OCI-LY7 (cell line): ENCODE measurements at regions not wholly inside any gene's neighbourhood (a gene's known extent, or its start where the extent isn't known, plus 50 kb on each side); places are given as distances from the start of the nearest gene placed in this dataset.
"Not testable (repeated sequence)": the region's sequence is repeated elsewhere in the genome, so short reads cannot be mapped to it uniquely, and the experiment has no call there.

Source experiments
- BruUV-seq: library from RNA; stranded (reverse); fragments of 400-500 nt; replicated peaks from 2 replicates; lab custom pipeline; 2021; lab: Mats Ljungman, UMichigan
- CTCF ChIA-PET: fragments of 300-600 bp; sonication (Branson Sonifier 250); formaldehyde crosslinking; loops from one replicate; lab custom pipeline; 2022; ENCODE audit warnings: antibody characterized with exemption; ENCODE audit not compliant: unreplicated experiment; lab: Charles Lee
- POLR2A ChIA-PET: fragments of 300-600 bp; sonication (Branson Sonifier 250); formaldehyde crosslinking; loops from one replicate; lab custom pipeline; 2022; ENCODE audit warnings: antibody characterized with exemption; lab: Charles Lee
- DNase-seq: peaks from one replicate; pipeline ENCODE4 v3.0.0-alpha.2; 2015; ENCODE audit warnings: low spot score
- H2AFZ ChIP-seq: fragments of 200-600 bp; sonication (generic), shearing (Covaris generic); 2 replicates; pipeline ENCODE4 v1.6.1; 2014; ENCODE audit warnings: mild to moderate bottlenecking, antibody characterized with exemption, low read length, moderate library complexity
- H3K27ac ChIP-seq: fragments of 200-600 bp; sonication (generic); 2 replicates; pipeline ENCODE4 v1.5.1; 2014; ENCODE audit warnings: mixed run types, low read depth, mild to moderate bottlenecking, moderate library complexity, low read length, inconsistent platforms; ENCODE audit not compliant: poor library complexity, severe bottlenecking
- H3K36me3 ChIP-seq: fragments of 200-600 bp; sonication (generic); 2 replicates; pipeline ENCODE4 v1.6.1; 2014; ENCODE audit warnings: mild to moderate bottlenecking, antibody characterized with exemption, low read length, moderate library complexity, mixed read lengths; ENCODE audit not compliant: insufficient read depth
- H3K4me1 ChIP-seq: fragments of 200-600 bp; sonication (generic); 2 replicates; pipeline ENCODE4 v1.5.1; 2014; ENCODE audit warnings: mild to moderate bottlenecking, low read length; ENCODE audit not compliant: insufficient read depth, poor library complexity, severe bottlenecking
- H3K4me2 ChIP-seq: fragments of 200-600 bp; sonication (generic); 2 replicates; pipeline ENCODE4 v1.6.1; 2014; ENCODE audit warnings: mild to moderate bottlenecking, low read length
- H3K4me3 ChIP-seq: fragments of 200-600 bp; sonication (generic); 2 replicates; pipeline ENCODE4 v1.5.1; 2014; ENCODE audit warnings: mild to moderate bottlenecking, low read depth, low read length; ENCODE audit not compliant: poor library complexity, severe bottlenecking
- H3K79me2 ChIP-seq: fragments of 200-600 bp; sonication (generic); 2 replicates; pipeline ENCODE4 v1.6.1; 2016; ENCODE audit warnings: low read depth, mild to moderate bottlenecking, low read length, moderate library complexity, mixed read lengths; ENCODE audit not compliant: insufficient read depth
- H3K9me2 ChIP-seq: fragments of 200-600 bp; sonication (generic); 2 replicates; pipeline ENCODE4 v1.6.1; 2016; ENCODE audit warnings: mild to moderate bottlenecking, low read length, mixed read lengths; ENCODE audit not compliant: insufficient read depth
- H3K9me3 ChIP-seq: fragments of 200-600 bp; sonication (generic); 2 replicates; pipeline ENCODE4 v1.6.1; 2014; ENCODE audit warnings: mild to moderate bottlenecking, mixed run types, low read length, mixed read lengths
- H4K20me1 ChIP-seq: fragments of 200-600 bp; sonication (generic); 2 replicates; pipeline ENCODE4 v1.6.1; 2014; ENCODE audit warnings: mild to moderate bottlenecking, antibody characterized with exemption, low read length, moderate library complexity, mixed read lengths; ENCODE audit not compliant: insufficient read depth
- EZH2phosphoT487 ChIP-seq: fragments of 200-600 bp; sonication (generic); IDR thresholded peaks from 2 replicates; pipeline ENCODE4 v1.6.1; 2018; ENCODE audit warnings: low read depth, borderline replicate concordance, mild to moderate bottlenecking, mixed run types, antibody characterized with exemption, low read length, moderate library complexity, mixed read lengths
- intact Hi-C: fragments of 100-400 bp; cut with micrococcal nuclease; formaldehyde crosslinking; loops from one replicate; pipeline ENCODE4 v1.10.0; 2022; ENCODE audit not compliant: unreplicated experiment
- TF ChIP-seq, protein P1 (sequence below): fragments of 200-600 bp; sonication (generic); conservative IDR thresholded peaks from 2 replicates; pipeline ENCODE4 v1.5.1; 2014; ENCODE audit warnings: mild to moderate bottlenecking, antibody characterized with exemption, low read length, moderate library complexity, mixed read lengths

DNA sequence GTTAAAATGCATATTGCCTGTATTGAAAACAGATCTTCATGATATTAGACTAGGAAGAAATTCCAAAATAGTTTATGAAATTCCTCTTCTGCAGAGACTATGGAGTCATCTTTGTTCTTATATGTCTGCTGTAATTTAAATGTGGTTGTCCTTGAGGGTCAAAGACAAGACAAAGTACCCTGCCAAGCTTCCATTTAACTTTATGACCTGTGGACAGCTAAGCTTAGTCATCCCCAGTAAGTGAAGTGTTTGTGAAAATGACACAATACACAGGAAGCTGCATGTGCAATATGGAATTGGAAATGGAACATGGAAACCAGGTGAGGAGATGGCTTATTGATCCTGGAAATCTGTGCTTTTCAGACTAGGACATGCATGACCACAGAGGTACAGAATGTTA is 68.5 kb upstream of the GBE1 start:
- no TSS peak for BruUV-seq
- Histone ChIP-seq H3K9me2 (no peaks in the 10 kb centered on the region), H3K27ac (no peak overlapping the region), H3K4me1 (no peaks in the 10 kb centered on the region), H3K9me3 (no peaks in the 10 kb centered on the region), H4K20me1 (no peaks in the 10 kb centered on the region), H2AFZ (no peak overlapping the region), H3K4me3 (no peak overlapping the region), H3K36me3 (no peaks in the 10 kb centered on the region), H3K4me2 (no peak overlapping the region), H3K79me2 (no peaks in the 10 kb centered on the region)
- intact Hi-C loops: no loop called here
- POLR2A ChIA-PET: interaction anchor here (0.6 to 1.4 kb wide), 2 partner anchors 9 to 28 kb away, joined by 3 to 5 read pairs; no protein-coding TSS in a partner anchor
- CTCF ChIA-PET: no interaction called here
- TF ChIP-seq, protein P1, sequence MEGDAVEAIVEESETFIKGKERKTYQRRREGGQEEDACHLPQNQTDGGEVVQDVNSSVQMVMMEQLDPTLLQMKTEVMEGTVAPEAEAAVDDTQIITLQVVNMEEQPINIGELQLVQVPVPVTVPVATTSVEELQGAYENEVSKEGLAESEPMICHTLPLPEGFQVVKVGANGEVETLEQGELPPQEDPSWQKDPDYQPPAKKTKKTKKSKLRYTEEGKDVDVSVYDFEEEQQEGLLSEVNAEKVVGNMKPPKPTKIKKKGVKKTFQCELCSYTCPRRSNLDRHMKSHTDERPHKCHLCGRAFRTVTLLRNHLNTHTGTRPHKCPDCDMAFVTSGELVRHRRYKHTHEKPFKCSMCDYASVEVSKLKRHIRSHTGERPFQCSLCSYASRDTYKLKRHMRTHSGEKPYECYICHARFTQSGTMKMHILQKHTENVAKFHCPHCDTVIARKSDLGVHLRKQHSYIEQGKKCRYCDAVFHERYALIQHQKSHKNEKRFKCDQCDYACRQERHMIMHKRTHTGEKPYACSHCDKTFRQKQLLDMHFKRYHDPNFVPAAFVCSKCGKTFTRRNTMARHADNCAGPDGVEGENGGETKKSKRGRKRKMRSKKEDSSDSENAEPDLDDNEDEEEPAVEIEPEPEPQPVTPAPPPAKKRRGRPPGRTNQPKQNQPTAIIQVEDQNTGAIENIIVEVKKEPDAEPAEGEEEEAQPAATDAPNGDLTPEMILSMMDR: no peak
- no peak for TF ChIP-seq EZH2phosphoT487
- DNase-seq: no peak

- H3K4me2 ChIP-seq, H4K20me1 ChIP-seq, H3K79me2 ChIP-seq, H3K9me2 ChIP-seq, CTCF ChIA-PET, H3K4me1 ChIP-seq, H3K27ac ChIP-seq, DNase-seq, H2AFZ ChIP-seq, BruUV-seq, H3K4me3 ChIP-seq, intact Hi-C loops, H3K36me3 ChIP-seq, H3K9me3 ChIP-seq: not testable (repeated sequence)
- POLR2A ChIA-PET: interaction anchor here (0.6 kb wide), 1 partner anchor 27 kb away, joined by 3 read pairs; no protein-coding TSS in a partner anchor
These were observed 67.8 kb upstream of the GBE1 start for GRCh38 chr3:81829272-81829671.

DNA sequence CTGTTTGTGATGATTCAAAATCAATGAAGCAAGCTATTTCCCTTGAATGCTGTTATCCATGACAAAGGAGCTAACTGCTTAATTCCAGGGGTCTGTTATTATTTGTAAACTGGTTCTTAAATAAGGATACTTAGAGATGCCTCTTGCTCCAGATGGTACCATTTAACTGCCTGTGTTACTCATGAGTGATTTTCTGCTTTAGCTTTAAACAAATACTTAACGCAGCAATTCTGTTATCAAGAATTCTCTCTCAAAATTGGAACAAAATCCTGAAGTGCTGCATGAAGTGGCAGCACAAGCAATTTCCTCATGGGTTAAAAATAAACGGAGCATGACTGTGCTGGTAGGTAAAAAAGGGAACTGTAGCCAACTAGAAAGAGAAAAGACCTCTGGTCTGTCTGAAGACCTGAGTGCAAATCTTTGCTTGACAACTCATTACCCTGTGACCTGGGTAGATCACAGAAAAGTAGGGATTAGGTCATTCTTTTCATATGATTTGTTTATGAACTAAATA is 62.5 kb upstream of the GBE1 start:
- intact Hi-C loops: no loop called here
- DNase-seq: peak; percentile 3
- Histone ChIP-seq H2AFZ (no peak overlapping the region), H3K27ac (no peak overlapping the region), H3K4me3 (no peak overlapping the region), H3K4me2 (no peak overlapping the region), H3K79me2 (no peaks in the 10 kb centered on the region), H3K36me3 (no peaks in the 10 kb centered on the region), H3K4me1 (no peaks in the 10 kb centered on the region), H3K9me2 (no peaks in the 10 kb centered on the region), H4K20me1 (no peaks in the 10 kb centered on the region), H3K9me3 (no peaks in the 10 kb centered on the region)
- POLR2A ChIA-PET: interaction anchor here (0.6 kb wide), 2 partner anchors 105 to 209 kb away, joined by 3 to 5 read pairs; no protein-coding TSS in a partner anchor
- CTCF ChIA-PET: no interaction called here
- BruUV-seq: no TSS peak
- TF ChIP-seq, protein P1: no peak
- TF ChIP-seq EZH2phosphoT487: no peak
